ENCODE measurements at regions not wholly inside any gene's neighbourhood (a gene's known extent, or its start where the extent isn't known, plus 50 kb on each side); places are given as distances from the start of the nearest gene placed in this dataset.

GRCh38 chr9:28289746-28290145 lies 716.5 kb upstream of the C9orf72 start:
- no peak for TF ChIP-seq CTCF (IDR thresholded peaks at IDR 0.05; ENCODE audit: extremely low read depth in 1 of 2, insufficient read depth in 1 of 2, low read depth in 1 of 2, low read length in 2 of 2)
- TF ChIP-seq POLR2A (IDR thresholded peaks at IDR 0.05; ENCODE audit: low read depth, low read length): no peak
- TF ChIP-seq MAX (IDR thresholded peaks at IDR 0.05; ENCODE audit: insufficient read depth, insufficient read length): no peak
- no peak for TF ChIP-seq POLR2AphosphoS5 (IDR thresholded peaks at IDR 0.05; ENCODE audit: insufficient read depth, low read depth, low read length)
- TF ChIP-seq FOS (IDR thresholded peaks at IDR 0.05; ENCODE audit: borderline replicate concordance, insufficient read depth, low read length): no peak
